HEK293 (cell line): ENCODE measurements at regions not wholly inside any gene's neighbourhood (a gene's known extent, or its start where the extent isn't known, plus 50 kb on each side); places are given as distances from the start of the nearest gene placed in this dataset.

ENCODE experiments used
- CTCF ChIA-PET: fragments of 350-600 bp; formaldehyde crosslinking; extraction: SDS; loops from one replicate; lab custom pipeline; 2021; ENCODE audit warnings: antibody characterized with exemption; lab: Yijun Ruan, JAX
- POLR2A ChIA-PET: fragments of 300-600 bp; formaldehyde crosslinking; extraction: SDS; loops from one replicate; lab custom pipeline; 2020; ENCODE audit warnings: antibody characterized with exemption, inconsistent platforms; lab: Yijun Ruan, JAX
- H3K27ac ChIP-seq: fragments of 200-500 bp; sonication (Bioruptor generic); 2 replicates; pipeline ENCODE4 v1.5.1; 2014; ENCODE audit warnings: low read depth, low read length, control low read depth, inconsistent platforms; ENCODE audit errors: extremely low read depth
- H3K36me3 ChIP-seq, 2 experiments: fragments of 200-500 bp in 1 of 2; sonication (Bioruptor generic) in 1 of 2; 1 replicate in 1 of 2; 2 replicates in 1 of 2; pipeline ENCODE4 v1.5.1; 2014 to 2017; ENCODE audit warnings: inconsistent platforms in 2 of 2, low read length in 2 of 2; ENCODE audit not compliant: control insufficient read depth in 2 of 2, insufficient read depth in 1 of 2
- H3K4me1 ChIP-seq: fragments of 200-500 bp; sonication (Bioruptor generic); 2 replicates; pipeline ENCODE4 v1.5.1; 2014; ENCODE audit warnings: mild to moderate bottlenecking, low read length, inconsistent platforms; ENCODE audit not compliant: control insufficient read depth, insufficient read depth
- H3K4me3 ChIP-seq: 2 replicates; pipeline ENCODE4 v1.5.1; 2011; ENCODE audit warnings: low read depth, mild to moderate bottlenecking, control low read depth, low read length, moderate library complexity
- H3K9me3 ChIP-seq: fragments of 200-500 bp; sonication (Bioruptor generic); 2 replicates; pipeline ENCODE4 v1.5.1; 2014; ENCODE audit warnings: low read depth, low read length, inconsistent platforms; ENCODE audit not compliant: control insufficient read depth, insufficient read depth
- BCL11B ChIP-seq: fragments of 450-650 bp; formaldehyde crosslinking; IDR thresholded peaks from 2 replicates; pipeline ENCODE4 v1.5.1; 2016; ENCODE audit warnings: low read depth, missing biosample characterization, missing genetic modification characterization
- EGR2 ChIP-seq: fragments of 450-650 bp; formaldehyde crosslinking; IDR thresholded peaks from 2 replicates; pipeline ENCODE4 v1.5.1; 2016; ENCODE audit warnings: low read depth, missing biosample characterization, missing genetic modification characterization
- GLIS2 ChIP-seq: fragments of 450-650 bp; formaldehyde crosslinking; IDR thresholded peaks from 2 replicates; pipeline ENCODE4 v1.5.1; 2016; ENCODE audit warnings: missing biosample characterization, missing genetic modification characterization
- KLF7 ChIP-seq: fragments of 450-650 bp; formaldehyde crosslinking; IDR thresholded peaks from 2 replicates; pipeline ENCODE4 v1.5.1; 2016; ENCODE audit warnings: missing biosample characterization, missing genetic modification characterization, borderline replicate concordance
- KLF9 ChIP-seq: fragments of 450-650 bp; formaldehyde crosslinking; IDR thresholded peaks from 2 replicates; pipeline ENCODE4 v1.5.1; 2016; ENCODE audit warnings: missing biosample characterization, missing genetic modification characterization, low read depth
- PRDM10 ChIP-seq: fragments of 450-650 bp; formaldehyde crosslinking; IDR thresholded peaks from 2 replicates; pipeline ENCODE4 v1.5.1; 2016; ENCODE audit warnings: missing biosample characterization, missing genetic modification characterization
- SALL2 ChIP-seq: fragments of 450-650 bp; formaldehyde crosslinking; IDR thresholded peaks from 2 replicates; pipeline ENCODE4 v1.5.0; 2017; ENCODE audit warnings: missing biosample characterization, mild to moderate bottlenecking, missing genetic modification characterization, borderline replicate concordance
- SP7 ChIP-seq: fragments of 450-650 bp; formaldehyde crosslinking; IDR thresholded peaks from 2 replicates; pipeline ENCODE4 v1.5.1; 2016; ENCODE audit warnings: missing biosample characterization, missing genetic modification characterization
- ZBTB26 ChIP-seq: fragments of 450-650 bp; formaldehyde crosslinking; optimal IDR thresholded peaks from 2 replicates; pipeline ENCODE3; 2016; ENCODE audit warnings: missing biosample characterization, mild to moderate bottlenecking, missing genetic modification characterization
- ZFP3 ChIP-seq: fragments of 450-650 bp; formaldehyde crosslinking; IDR thresholded peaks from 2 replicates; pipeline ENCODE4 v1.5.1; 2016; ENCODE audit warnings: low read depth, missing biosample characterization, missing genetic modification characterization
- ZNF148 ChIP-seq: fragments of 450-650 bp; formaldehyde crosslinking; IDR thresholded peaks from 2 replicates; pipeline ENCODE4 v1.5.0; 2017; ENCODE audit warnings: missing biosample characterization, missing genetic modification characterization, borderline replicate concordance
- ZNF239 ChIP-seq: fragments of 450-650 bp; formaldehyde crosslinking; IDR thresholded peaks from 2 replicates; pipeline ENCODE4 v1.5.1; 2016; ENCODE audit warnings: missing biosample characterization, missing genetic modification characterization
- ZNF266 ChIP-seq: fragments of 450-650 bp; formaldehyde crosslinking; IDR thresholded peaks from 2 replicates; pipeline ENCODE4 v1.5.1; 2016; ENCODE audit warnings: missing biosample characterization, missing genetic modification characterization, low read depth
- ZNF48 ChIP-seq: fragments of 450-650 bp; formaldehyde crosslinking; IDR thresholded peaks from 2 replicates; pipeline ENCODE4 v1.5.1; 2016; ENCODE audit warnings: missing biosample characterization, missing genetic modification characterization
- ZNF623 ChIP-seq: fragments of 450-650 bp; formaldehyde crosslinking; IDR thresholded peaks from 2 replicates; pipeline ENCODE4 v1.5.1; 2016; ENCODE audit warnings: missing biosample characterization, missing genetic modification characterization
- ZNF768 ChIP-seq: fragments of 450-650 bp; formaldehyde crosslinking; IDR thresholded peaks from 2 replicates; pipeline ENCODE4 v1.5.1; 2018; ENCODE audit warnings: missing biosample characterization, mild to moderate bottlenecking, missing genetic modification characterization
- TF ChIP-seq, protein P1 (sequence below): fragments of 450-650 bp; formaldehyde crosslinking; IDR thresholded peaks from 2 replicates; pipeline ENCODE4 v1.5.1; 2017; ENCODE audit warnings: missing biosample characterization, mild to moderate bottlenecking, missing genetic modification characterization, moderate library complexity
- TF ChIP-seq, protein P2 (sequence below): fragments of 450-650 bp; formaldehyde crosslinking; IDR thresholded peaks from 2 replicates; pipeline ENCODE4 v1.5.1; 2016; ENCODE audit warnings: missing biosample characterization, missing genetic modification characterization

DNA sequence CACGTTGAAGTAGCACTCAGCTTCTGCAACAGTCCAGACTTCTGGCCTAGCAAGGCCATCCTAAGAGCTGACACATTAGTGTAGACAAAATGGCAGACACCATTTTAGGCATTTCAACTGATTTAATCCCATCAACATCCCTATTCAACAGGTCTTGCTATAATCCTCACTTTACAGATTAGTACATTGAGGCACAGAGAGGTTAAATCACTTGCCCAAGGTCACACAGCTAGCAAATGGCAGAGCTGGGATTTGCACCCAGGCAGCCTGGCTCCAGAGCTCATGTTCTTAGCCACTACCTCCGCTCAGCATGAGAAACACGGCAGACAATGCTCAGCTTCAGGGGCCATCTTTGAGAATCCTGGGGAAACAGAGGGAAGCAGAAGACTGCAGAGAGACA is 107.9 kb upstream of the TRIM2 start:
- ChIA-PET CTCF (interaction anchor here (1.2 to 3.7 kb wide), 2 partner anchors 12 to 31 kb away, joined by 5 to 30 read pairs; no protein-coding TSS in a partner anchor), POLR2A (interaction anchor here (0.6 kb wide), 1 partner anchor 40 kb away, joined by 6 read pairs; no protein-coding TSS in a partner anchor)
- Histone ChIP-seq H3K27ac (no peak overlapping the region), H3K9me3 (no peaks in the 10 kb centered on the region), H3K4me3 (no peak overlapping the region), H3K4me1 (no peaks in the 10 kb centered on the region), H3K36me3 (no peaks in the 10 kb centered on the region)
- TF ChIP-seq ZNF239 (tag by site-specific recombination) (no peak), ZNF768 (tag by site-specific recombination) (0 out of 2 replicates have a peak, but pooled peaks have one; percentile 11)

DNA sequence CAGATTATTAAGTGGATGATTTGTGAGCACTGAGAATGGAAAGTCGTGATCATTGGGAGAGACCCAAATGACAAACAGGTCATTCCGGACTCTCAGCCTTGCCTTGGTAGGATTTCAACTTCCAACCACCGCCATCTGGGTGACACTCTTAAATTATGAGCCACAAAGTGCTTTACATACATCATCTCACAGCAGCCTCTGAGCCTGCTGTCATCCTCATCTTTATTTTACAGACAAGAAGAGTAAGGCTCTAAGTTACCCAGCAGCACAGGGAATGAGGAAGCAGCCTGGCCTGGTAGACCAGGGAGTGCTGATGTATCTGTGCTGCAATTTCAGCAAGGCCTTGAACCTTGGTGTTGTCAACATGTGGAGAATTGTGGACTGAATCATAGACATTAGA is 105.8 kb upstream of the TRIM2 start:
- TF ChIP-seq, protein P1, sequence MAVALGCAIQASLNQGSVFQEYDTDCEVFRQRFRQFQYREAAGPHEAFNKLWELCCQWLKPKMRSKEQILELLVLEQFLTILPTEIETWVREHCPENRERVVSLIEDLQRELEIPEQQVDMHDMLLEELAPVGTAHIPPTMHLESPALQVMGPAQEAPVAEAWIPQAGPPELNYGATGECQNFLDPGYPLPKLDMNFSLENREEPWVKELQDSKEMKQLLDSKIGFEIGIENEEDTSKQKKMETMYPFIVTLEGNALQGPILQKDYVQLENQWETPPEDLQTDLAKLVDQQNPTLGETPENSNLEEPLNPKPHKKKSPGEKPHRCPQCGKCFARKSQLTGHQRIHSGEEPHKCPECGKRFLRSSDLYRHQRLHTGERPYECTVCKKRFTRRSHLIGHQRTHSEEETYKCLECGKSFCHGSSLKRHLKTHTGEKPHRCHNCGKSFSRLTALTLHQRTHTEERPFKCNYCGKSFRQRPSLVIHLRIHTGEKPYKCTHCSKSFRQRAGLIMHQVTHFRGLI (tag by site-specific recombination): no peak
- TF ChIP-seq KLF9 (tag by site-specific recombination): no peak
- no peak for TF ChIP-seq ZBTB26 (tag by site-specific recombination)
- TF ChIP-seq ZFP3 (tag by site-specific recombination): no peak
- no peak for TF ChIP-seq ZNF266 (tag by site-specific recombination)
- no peak for TF ChIP-seq BCL11B (tag by site-specific recombination)
- TF ChIP-seq SP7 (tag by site-specific recombination): no peak
- TF ChIP-seq, protein P2, sequence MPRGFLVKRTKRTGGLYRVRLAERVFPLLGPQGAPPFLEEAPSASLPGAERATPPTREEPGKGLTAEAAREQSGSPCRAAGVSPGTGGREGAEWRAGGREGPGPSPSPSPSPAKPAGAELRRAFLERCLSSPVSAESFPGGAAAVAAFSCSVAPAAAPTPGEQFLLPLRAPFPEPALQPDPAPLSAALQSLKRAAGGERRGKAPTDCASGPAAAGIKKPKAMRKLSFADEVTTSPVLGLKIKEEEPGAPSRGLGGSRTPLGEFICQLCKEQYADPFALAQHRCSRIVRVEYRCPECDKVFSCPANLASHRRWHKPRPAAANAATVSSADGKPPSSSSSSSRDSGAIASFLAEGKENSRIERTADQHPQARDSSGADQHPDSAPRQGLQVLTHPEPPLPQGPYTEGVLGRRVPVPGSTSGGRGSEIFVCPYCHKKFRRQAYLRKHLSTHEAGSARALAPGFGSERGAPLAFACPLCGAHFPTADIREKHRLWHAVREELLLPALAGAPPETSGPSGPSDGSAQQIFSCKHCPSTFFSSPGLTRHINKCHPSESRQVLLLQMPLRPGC (tag by site-specific recombination): no peak
- TF ChIP-seq GLIS2 (tag by site-specific recombination): no peak
- TF ChIP-seq PRDM10 (tag by site-specific recombination): no peak
- TF ChIP-seq SALL2: no peak
- TF ChIP-seq KLF7 (tag by site-specific recombination): no peak
- no peak for TF ChIP-seq EGR2 (tag by site-specific recombination)
- no peak for TF ChIP-seq ZNF48
- TF ChIP-seq ZNF148 (tag by site-specific recombination): no peak
- TF ChIP-seq ZNF623 (tag by site-specific recombination): no peak
- Histone ChIP-seq H3K9me3 (no peaks in the 10 kb centered on the region), H3K4me1 (no peaks in the 10 kb centered on the region), H3K27ac (no peak overlapping the region), H3K4me3 (no peak overlapping the region), H3K36me3 (no peaks in the 10 kb centered on the region)
- POLR2A ChIA-PET: no interaction called here
- CTCF ChIA-PET: interaction anchor here (0.7 to 3.7 kb wide), 3 partner anchors 9 to 34 kb away, joined by 3 to 30 read pairs (median 3); no protein-coding TSS in a partner anchor
